ENCODE measurements at regions not wholly inside any gene's neighbourhood (a gene's known extent, or its start where the extent isn't known, plus 50 kb on each side); places are given as distances from the start of the nearest gene placed in this dataset.

- TF ChIP-seq, protein P1, sequence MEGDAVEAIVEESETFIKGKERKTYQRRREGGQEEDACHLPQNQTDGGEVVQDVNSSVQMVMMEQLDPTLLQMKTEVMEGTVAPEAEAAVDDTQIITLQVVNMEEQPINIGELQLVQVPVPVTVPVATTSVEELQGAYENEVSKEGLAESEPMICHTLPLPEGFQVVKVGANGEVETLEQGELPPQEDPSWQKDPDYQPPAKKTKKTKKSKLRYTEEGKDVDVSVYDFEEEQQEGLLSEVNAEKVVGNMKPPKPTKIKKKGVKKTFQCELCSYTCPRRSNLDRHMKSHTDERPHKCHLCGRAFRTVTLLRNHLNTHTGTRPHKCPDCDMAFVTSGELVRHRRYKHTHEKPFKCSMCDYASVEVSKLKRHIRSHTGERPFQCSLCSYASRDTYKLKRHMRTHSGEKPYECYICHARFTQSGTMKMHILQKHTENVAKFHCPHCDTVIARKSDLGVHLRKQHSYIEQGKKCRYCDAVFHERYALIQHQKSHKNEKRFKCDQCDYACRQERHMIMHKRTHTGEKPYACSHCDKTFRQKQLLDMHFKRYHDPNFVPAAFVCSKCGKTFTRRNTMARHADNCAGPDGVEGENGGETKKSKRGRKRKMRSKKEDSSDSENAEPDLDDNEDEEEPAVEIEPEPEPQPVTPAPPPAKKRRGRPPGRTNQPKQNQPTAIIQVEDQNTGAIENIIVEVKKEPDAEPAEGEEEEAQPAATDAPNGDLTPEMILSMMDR (IDR thresholded peaks at IDR 0.05 in 2 of 3, conservative IDR thresholded peaks at IDR 0.05 in 1 of 3; ENCODE audit: borderline replicate concordance in 1 of 3, insufficient read depth in 1 of 3, low read depth in 2 of 3, low read length in 2 of 3): no peak
- TF ChIP-seq POLR2A (IDR thresholded peaks at IDR 0.05; ENCODE audit: borderline replicate concordance, extremely low read depth, insufficient read depth, insufficient read length) (no peak), SIN3A (IDR thresholded peaks at IDR 0.05; ENCODE audit: low read depth) (no peak), POLR2AphosphoS5 (IDR thresholded peaks at IDR 0.05; ENCODE audit: low read depth, low read length) (no peak), YY1 (IDR thresholded peaks at IDR 0.05; ENCODE audit: extremely low read depth, insufficient replicate concordance, low read depth, low read length) (no peak), CEBPB (IDR thresholded peaks at IDR 0.05; ENCODE audit: low read depth) (no peak), JUND (IDR thresholded peaks at IDR 0.05) (no peak)
- TF ChIP-seq, protein P2, sequence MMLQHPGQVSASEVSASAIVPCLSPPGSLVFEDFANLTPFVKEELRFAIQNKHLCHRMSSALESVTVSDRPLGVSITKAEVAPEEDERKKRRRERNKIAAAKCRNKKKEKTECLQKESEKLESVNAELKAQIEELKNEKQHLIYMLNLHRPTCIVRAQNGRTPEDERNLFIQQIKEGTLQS (IDR thresholded peaks at IDR 0.05): no peak
Measured at GRCh38 chr20:10798811-10799210, 125.0 kb upstream of the JAG1 start.
